NCI-H748 treated with DMSO at 0.1 percent for 48 hours (cell line): ENCODE measurements at regions not wholly inside any gene's neighbourhood (a gene's known extent, or its start where the extent isn't known, plus 50 kb on each side); places are given as distances from the start of the nearest gene placed in this dataset.
"Not testable (repeated sequence)": the region's sequence is repeated elsewhere in the genome, so short reads cannot be mapped to it uniquely, and the experiment has no call there.

Experiments
- DNase-seq: peaks from one replicate; lab custom pipeline; 2025; lab: John Stamatoyannopoulos, UW

DNA sequence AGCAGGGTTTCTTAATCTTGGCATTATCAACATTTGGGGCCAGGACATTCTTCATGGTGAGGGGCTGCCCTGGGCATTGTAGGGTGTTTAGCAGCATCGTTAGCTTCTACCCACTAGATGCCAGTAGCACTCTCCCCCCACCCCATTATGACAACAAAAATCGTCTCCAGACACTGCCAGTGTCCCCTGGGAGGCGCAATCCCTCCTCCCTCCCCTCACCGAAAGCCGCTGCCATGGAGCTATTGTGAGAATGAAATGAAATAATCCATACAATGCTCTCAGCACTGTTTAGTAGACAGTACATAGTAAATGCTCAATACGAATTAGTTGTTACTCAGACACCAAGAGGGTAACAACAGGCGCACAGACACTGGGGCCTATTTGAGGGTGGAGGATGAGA, 502.9 kb downstream of the NPIPA7 start:
- DNase-seq: no peak

DNA sequence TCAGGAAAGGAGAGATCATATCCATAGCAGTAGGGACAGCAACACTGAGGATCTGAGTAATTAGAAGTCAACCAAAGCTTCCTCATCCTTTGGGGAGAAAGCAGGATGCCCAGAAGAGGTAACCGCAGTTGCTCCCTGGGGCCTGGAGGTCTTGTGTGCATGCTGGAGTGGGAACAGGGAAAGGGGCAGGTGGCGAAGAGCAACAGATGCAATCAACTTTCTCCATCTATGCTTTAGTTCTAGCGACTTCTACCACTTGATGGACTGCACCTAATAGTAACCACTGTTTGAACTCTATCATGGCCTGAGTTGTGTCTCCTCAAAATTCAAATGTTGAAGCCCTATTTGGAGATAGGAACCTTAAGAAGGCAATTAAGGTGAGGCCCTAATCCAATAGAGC, 503.8 kb downstream of the NPIPA7 start:
- no peak for DNase-seq

DNA sequence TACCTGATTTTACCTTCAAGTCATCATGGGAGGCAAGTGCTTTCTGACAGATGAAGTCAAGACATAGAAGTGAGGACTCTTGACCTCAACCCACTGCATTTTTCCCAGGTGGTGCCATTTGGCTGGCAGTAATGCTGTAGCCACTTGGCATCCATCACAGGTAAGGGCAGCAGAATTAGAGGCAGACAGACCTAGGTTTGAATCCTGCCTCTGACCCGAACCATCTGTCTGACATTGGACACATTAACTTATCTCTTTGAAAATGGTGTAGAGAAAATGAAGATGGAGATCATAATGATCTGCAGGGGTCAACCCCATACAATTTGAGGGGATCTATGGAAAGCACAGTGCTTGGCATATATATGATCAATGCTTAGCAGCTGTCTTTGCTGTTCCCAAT, 505.5 kb downstream of the NPIPA7 start:
- no peak for DNase-seq

DNA sequence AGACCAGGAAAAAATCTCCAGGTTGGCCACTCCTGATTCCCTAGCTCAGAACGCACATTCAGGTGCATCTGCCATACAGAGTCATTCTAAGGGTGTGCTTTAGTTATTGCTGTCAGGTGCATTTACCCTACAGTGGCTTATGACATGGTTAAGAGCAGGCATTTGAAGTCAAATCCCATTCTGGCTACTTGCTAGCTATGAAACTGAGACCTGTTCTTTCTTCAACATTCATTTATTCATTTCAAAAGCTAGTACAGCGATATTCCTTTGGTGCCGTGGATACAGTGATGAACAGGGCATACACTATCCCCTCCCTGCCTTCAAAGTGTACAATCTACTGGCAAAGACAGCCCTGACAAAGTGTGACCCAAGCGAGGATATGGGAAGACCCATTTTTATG, 508.3 kb downstream of the NPIPA7 start:
- no peak for DNase-seq

DNA sequence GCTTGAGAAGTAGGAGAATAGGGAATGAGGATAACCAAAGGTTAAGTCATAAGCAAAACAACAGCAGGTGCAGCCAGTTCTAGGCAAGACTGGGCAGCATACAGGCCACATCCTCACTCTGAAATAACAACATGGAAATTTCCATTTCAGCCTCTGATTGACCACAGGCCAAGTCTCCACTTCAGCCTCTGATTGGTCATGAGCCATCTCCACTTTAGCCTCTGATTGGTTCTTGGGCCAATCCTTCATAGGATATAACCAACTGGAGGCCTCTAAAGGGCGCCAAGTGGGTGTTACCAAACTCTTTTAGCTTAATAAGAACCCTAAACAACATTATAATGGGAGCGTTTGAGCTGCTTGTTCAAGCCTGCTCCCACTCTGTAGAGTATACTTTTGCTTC, 512.0 kb downstream of the NPIPA7 start:
- no peak for DNase-seq

DNA sequence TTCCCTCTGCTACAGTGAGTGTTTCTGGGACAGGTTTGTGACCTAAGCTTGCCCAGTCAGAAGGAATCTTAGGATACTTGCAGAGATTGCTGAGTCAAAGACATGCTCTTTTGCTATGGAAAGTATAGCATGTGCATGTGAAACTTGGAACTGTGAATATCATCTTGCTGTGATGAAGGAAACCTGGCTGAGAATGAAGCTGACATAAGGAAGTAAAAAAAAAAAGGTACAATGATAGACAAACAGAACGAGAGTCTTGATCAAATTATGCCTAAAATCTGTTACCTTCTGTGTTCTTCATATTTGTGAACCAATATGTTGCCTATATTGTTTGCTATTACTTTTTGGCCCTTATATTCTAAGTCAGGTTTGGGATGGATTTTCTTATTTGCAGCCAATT, 525.7 kb downstream of the NPIPA7 start:
- no peak for DNase-seq

DNA sequence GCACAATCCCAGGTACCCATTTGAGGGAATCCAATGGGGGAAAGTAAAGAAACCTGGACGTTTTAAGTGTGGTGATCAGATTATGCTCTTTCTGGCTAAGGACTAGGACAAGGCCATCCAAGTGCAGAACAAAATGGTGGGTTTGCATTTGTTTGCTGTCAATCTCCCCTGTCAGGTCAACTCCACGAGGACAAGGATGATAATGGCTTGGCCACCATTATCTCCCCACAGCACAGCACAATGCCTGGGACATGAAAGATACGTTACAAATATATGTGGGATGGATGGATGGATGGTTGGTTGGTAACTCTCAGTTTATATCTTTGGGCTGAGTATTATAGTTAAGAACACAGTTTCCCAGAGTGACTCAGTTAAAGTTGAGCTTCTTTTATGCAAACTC, 526.9 kb downstream of the NPIPA7 start:
- no peak for DNase-seq

DNA sequence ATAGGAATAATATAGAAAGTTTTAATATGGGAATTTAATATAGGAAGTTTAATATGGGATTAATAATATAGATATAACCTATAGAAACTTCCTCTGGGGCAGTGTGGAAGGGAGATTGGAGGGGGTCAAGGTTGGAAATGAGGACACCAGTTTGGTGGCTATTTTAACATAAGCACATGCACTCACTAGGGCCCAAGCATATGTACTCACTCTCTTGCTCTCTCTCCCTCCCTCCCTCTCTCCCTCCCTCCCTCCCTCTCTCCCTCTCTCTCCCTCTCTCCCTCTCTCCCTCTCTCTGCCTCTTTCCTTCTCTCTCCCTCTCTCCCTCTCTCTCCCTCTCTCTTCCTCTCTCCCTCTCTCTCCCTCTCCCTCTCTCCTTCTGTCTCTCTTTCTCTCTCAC, 528.1 kb downstream of the NPIPA7 start:
- no peak for DNase-seq

DNA sequence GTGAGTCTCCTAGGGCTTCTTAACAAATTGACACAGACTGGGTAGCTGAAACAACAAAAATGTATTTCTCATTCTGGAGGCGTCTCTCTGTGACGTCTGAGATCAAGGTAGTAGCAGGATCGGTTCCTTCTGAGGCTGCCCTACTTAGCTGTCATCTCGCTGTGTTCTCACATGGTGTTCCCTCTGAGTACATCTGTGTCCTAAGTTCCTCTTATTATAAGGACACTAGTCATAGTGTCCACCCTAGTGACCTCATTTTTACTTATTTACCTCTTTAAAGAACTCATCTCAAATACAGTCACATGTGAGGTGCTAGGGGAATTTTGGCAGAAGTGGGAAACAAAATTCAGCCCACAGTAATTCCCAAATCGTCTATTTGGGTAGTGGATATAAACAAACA, 529.1 kb downstream of the NPIPA7 start:
- no peak for DNase-seq

DNA sequence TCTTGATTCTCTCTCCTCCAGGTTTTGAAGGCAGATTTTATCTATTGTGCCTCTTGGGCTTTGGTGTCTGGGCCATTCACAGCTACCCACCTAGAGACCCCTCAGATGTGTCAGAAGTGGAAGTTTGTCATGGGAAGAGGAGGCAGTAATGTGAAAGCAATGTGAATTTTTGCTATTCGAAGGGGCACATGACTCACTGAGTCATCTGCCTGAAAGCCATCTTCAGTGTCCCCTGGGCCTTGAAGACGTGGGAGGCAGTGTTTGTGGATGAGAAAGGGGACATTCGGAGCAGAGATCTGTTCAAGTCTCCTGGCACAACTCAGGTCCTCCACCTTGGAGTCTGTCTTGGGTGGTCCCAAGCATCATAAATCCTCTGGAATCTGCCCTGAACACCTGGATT, 530.2 kb downstream of the NPIPA7 start:
- DNase-seq: no peak

DNA sequence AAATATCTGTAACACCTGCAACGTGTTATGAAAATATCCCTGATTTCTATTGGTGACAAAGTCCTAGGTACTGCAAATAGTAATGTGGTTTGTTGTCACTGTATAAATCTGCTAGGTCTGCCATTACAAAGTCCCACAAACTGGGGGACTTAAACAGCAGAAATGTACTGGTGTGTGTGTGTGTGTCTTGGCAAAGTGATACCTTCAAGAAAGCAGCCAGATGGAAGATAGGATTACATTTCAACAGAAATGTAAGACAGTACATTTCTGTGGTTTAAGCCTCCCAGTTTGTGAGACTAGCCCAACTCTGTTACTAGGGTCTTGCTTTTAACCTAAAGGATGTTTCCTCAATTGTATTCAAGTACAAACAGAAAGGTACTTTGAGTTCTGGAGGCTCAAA, 531.7 kb downstream of the NPIPA7 start:
- no peak for DNase-seq

DNA sequence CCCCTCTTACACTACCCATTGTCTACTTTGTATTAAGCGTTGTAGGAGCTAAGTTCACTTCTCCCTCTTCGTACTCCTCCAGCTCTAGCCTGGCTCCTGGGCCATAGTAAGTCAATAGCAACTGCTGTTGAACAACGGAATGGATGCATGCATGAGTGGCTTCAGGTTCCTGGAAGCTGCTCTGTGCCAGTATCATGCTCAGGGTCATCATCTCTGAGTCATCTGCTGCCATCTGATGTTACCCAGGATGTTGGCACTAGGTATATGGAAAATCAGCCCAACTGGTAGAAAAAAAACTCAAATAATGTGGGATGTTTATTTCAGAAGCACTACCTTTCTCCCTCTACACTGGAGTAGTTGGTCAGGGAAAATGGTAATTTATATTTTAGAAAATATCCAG, 536.8 kb downstream of the NPIPA7 start:
- DNase-seq: no peak

DNA sequence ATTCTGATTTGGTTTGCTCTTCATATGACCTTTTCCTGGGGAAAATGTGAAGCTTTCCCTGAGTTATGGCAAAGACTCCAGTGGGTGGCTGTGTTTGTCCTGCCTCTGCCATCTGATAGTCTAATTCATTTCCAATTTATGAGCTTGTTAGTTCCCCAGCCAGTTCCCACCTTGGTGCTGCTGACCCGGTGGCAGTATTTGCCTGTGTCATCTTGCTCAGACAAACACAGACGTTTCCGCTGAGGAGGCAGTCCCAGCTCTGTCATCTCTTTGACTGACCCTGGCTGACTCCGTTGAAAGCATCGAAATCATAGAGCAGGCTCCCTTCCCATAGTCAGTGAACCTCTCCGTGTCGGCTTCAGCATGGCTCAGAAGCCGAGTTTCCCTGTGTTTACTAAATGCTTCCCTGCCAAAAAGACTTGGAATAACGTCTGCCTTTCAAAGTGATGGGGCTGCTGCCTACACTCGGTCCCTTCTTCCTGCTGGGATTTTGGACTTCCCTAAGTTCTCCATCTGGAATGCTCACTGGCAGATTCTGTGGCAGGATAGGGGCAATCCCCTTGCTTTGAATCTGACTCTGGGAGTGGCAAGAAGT, 538.3 kb downstream of the NPIPA7 start:
- no peak for DNase-seq

DNA sequence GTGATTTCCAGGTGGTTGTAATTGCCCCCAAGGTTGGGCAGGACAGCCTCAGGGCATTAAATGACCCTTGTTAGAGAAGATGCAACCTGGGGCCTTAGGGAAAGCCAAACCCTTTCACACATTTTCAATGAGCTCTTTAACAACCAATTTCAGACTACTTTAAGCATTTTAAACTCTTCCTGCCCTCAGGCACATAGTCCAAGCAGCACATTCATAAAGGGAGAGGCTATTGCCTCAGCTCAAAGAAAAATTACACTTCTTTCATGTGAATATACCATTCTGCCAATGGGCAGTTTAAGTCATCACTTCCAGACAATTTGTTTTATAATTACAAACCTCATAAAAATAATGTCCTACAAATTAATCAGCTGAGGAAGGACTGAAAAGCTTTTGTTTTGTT, 544.5 kb downstream of the NPIPA7 start:
- no peak for DNase-seq

DNA sequence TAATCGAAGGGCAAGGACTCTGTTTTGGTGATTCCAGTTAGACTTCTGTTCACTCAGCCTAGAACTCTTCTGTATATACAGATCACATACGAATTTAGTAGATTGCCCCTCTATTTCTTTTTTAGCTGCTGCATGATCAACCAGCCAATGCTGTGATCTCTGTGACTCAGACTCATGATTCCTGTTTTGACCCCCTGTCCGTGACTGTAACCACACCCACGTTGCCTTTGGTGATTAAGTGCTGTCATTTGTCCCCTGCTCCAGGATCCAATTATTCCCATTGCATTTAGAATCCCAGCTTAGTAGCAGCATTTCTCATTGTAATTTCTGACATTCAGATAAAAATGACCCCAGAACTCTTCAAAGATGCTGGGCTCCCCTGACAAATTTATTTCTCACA, 545.7 kb downstream of the NPIPA7 start:
- DNase-seq: no peak

DNA sequence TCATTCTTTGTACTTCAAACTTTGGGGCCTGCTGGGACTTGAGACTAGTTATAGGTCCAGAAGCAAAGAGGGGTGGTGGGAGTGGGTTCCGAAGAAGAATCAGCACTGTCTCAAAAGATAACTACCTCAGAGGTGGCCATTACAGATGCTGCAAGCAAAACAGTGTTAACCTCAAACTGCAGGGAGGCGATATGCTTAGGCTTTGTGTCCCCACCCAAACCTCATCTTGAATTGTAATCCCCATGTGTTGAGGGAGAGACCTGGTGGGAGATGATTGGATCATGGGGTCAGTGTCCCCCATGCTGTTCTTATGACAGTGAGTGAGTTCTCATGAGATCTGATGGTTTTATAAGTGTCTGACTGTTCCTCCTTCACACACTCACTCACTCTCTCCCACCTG, 545.3 kb downstream of the XYLT1 start:
- no peak for DNase-seq

DNA sequence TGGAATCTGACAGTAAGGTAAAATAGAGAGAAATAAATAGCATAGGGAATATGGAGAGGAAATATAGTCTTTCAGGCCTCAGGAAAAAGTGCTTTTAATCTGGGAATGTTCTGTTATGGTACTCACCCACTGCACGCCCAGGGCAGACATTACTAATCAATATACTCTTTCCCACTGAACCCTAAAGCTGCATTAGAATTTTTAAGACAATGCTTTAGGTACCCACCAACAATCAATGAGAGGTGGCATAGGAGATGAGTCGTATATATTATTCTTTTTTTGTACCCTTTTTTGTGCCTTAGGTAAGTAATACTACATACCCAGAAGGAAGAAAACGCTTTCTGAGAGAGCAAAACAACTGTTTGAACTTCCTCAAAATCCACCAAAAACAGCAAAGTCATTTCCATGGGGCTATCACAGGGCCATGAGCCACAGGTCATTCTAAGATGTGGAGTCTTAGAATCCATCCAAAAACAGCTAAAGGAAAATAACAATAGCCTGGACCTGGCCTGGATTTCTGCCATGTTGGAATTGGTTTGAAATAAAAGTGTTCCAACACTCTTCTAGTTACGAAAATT, 542.1 kb downstream of the XYLT1 start:
- DNase-seq: no peak

DNA sequence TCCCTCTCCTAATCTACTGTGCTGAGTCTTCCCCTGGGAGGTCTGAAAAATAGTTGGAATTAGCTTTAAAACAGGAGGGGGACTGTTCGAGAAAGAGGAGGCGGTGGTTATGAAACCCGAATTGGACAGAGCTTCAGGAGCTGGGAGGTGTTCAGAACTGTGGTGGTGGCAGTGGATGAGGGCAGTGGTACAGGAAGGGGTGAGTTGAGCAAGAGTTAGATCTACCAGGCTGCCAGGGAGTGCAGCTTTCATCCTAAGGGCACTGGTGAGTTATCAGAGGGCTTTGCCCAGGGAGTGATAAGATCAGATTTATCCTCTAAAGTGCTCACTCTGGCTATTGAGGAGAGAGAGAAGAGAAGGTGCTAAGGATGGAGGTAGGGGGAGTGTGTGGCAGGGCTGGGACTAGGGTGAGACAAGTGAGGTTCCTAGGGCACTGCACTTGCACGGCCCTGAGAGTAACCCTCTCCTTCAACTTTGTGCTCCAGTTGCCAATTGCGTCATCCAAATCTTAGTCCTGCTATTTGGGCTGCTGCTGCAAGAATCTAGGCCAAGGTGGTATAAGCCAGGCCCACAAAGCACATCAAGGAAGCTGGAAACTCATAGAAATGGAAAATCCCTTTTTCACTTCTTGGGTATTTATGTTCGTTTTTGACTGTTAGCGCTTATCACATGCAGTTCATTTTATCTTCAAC, 540.3 kb downstream of the XYLT1 start:
- DNase-seq: no peak

DNA sequence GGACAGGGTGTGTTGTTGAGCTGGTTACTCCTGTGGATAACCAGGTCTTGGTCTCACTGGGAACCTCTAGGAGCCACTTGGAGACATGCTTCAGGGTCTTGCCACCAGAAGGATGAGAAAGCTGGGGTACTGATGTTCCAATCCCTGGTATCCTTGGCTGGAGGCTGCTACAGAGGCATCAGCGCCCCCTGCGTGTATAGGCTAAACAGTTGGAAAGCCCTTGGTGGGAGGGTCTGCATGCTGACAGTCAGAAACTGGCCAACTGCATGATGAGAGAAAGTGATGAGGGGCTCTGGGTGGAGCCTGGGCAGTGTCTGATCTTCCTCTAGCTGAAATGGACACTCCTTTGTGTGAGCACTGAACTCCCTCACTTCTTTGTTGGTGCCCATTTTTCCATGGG, 536.9 kb downstream of the XYLT1 start:
- no peak for DNase-seq

DNA sequence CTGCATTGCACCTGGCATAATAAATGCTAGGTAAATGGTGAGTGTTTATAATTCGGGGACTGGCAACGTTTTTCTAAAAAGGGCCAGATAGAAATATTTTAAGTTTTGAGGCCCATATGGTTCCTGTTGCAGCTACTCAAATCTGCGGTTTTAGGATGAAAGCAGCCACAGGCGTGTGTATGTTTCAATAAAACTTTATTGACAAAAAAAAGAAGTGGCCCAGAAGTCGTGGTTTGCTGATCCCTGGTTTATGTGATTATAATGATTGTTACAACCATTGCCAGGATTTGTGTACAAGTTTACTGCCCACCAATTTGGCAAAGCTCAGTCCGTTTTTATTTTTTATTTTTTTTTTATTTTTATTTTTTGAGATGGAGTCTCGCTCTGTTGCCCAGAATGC, 536.1 kb downstream of the XYLT1 start:
- DNase-seq: no peak

DNA sequence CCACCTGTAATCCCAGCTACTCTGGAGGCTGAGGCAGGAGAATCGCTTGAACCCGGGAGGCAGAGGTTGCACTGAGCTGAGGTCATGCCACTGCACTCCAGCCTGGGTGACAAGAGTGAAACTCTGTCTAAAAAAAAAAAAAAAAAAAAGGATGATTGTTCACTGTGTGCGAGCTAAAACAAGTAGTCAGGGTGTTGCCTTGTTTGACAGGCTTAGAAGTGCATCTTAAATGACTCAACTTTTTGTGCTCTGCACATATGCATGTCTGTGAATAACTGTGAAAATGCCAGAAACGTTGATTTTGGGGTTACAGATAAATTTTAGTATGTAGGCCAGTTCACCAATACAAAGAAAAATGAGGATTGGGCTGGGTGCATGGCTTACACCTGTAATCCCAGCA, 534.9 kb downstream of the XYLT1 start:
- DNase-seq: not testable (repeated sequence)

DNA sequence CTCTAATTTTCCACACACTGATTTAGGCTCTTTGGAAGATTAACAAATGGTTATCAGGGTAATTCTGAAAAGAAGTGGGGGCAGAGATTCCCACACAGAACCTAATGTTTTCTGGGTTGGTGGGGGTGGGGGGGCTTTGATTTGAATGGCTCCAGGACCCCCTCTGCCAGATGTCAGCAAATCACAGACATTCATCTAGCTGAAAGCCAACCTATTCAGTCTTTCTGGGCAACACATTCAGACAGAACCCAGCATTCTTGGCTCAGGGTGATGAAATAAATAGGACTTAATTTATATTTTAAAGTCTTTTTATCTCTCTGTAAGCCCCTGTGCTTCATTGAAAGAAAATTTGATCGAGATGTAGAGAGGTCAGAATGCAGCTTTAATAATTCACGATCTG, 533.2 kb downstream of the XYLT1 start:
- DNase-seq: no peak

DNA sequence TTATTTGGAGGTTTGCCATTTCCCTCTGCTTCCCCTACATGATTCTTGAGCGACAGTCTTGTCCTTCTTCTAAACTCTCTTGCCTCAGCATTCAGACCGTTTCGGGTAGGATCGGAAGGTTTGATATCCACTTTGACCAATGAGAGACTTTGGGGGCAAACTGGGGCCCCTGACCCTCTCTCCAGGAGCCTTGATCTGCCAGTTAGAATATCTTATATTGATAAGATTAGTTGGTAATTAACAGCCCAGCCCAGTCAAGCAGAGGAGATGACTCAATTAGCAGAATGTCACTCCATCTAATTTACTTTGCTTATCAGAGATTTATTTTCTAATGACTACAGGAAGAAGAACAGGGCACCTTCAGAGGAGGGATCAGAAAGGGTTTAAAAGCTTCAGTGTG, 532.8 kb downstream of the XYLT1 start:
- no peak for DNase-seq

DNA sequence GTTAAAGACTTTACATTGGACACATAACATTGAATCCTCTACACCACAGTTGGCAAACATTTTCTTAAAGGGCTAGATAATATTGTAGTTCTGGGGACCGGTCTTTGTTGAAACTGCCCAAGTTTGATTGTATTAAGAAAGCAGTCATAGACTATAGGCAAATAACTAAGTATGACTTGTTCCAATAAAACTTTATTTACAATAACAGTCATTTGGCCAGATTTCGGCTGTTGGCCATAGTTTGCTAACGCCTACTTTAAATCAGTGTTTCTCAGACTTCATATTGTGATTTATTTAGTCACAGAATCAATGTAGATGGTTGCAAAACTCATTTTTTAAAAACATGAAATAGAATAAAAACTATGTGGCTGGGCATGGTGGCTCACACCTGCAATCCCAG, 531.8 kb downstream of the XYLT1 start:
- no peak for DNase-seq
